Cardiac fibroblast (primary cell): ENCODE measurements at regions not wholly inside any gene's neighbourhood (a gene's known extent, or its start where the extent isn't known, plus 50 kb on each side); places are given as distances from the start of the nearest gene placed in this dataset.
A peak's percentile ranks its signal among the peaks of the same experiment; 100 is the strongest.

Experiments used
- DNase-seq, 2 donors: peaks; one replicate each; pipeline versions ENCODE4 v3.0.0 to v3.0.0-alpha.2; 2010; ENCODE audit warnings: low read depth in 2 of 2
- H3K4me3 ChIP-seq, 2 donors: replicated peaks in 1 of 2; 1 replicate in 1 of 2; 2 replicates in 1 of 2; pipeline ENCODE4 v1.5.1; 2011; ENCODE audit warnings: low read depth in 2 of 2, low read length in 2 of 2, mild to moderate bottlenecking in 2 of 2, moderate library complexity in 1 of 2
- TF ChIP-seq, protein P1 (sequence below): IDR thresholded peaks from one replicate; pipeline ENCODE4 v1.5.1; 2011; ENCODE audit warnings: low read depth, mild to moderate bottlenecking, low read length, inconsistent platforms

GRCh38 chr1:81573458-81573857 is 227.3 kb upstream of the ADGRL2 start:
- H3K4me3 ChIP-seq, result no peak overlapping the region
- no peak for DNase-seq
- TF ChIP-seq, protein P1, sequence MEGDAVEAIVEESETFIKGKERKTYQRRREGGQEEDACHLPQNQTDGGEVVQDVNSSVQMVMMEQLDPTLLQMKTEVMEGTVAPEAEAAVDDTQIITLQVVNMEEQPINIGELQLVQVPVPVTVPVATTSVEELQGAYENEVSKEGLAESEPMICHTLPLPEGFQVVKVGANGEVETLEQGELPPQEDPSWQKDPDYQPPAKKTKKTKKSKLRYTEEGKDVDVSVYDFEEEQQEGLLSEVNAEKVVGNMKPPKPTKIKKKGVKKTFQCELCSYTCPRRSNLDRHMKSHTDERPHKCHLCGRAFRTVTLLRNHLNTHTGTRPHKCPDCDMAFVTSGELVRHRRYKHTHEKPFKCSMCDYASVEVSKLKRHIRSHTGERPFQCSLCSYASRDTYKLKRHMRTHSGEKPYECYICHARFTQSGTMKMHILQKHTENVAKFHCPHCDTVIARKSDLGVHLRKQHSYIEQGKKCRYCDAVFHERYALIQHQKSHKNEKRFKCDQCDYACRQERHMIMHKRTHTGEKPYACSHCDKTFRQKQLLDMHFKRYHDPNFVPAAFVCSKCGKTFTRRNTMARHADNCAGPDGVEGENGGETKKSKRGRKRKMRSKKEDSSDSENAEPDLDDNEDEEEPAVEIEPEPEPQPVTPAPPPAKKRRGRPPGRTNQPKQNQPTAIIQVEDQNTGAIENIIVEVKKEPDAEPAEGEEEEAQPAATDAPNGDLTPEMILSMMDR, result no peak

DNA sequence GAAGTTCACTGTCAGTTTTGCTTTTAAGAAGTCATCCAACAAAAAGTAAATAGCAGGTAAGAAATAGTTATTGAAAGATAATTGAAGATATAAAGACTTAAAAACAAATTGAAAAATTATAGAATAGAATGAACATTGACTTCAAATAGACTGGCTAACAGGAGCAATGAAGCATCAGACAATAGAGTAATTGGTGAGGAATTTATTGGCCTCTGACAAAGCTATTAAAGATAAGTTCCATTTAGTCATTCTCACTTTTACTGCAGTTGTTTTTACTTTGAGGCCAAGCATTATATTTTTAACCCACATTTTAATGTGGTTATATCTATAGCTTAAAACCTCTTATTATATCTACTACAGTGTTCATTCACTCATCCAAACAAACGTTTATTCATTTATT is 228.8 kb upstream of the ADGRL2 start:
- DNase-seq, result no peak
- H3K4me3 ChIP-seq, result no peak overlapping the region
- TF ChIP-seq, protein P1, result no peak

- TF ChIP-seq, protein P1, result no peak
Measured at GRCh38 chr1:81569761-81570160, 231.0 kb upstream of the ADGRL2 start.

GRCh38 chr1:81563632-81564031 is 237.1 kb upstream of the ADGRL2 start:
- H3K4me3 ChIP-seq, result no peak overlapping the region

More at GRCh38 chr1:81569761-81570160, 231.0 kb upstream of the ADGRL2 start:
- no peak overlapping the region for H3K4me3 ChIP-seq
- DNase-seq, result no peak

GRCh38 chr1:81562934-81563333 is 237.8 kb upstream of the ADGRL2 start:
- H3K4me3 ChIP-seq, result no peak overlapping the region
- DNase-seq, result no peak
- TF ChIP-seq, protein P1, result no peak

More at GRCh38 chr1:81563632-81564031, 237.1 kb upstream of the ADGRL2 start:
- TF ChIP-seq, protein P1, result no peak
- no peak for DNase-seq

GRCh38 chr1:81560629-81561028 is 240.1 kb upstream of the ADGRL2 start:
- TF ChIP-seq, protein P1, result no peak
- H3K4me3 ChIP-seq, result no peak overlapping the region
- no peak for DNase-seq

- TF ChIP-seq, protein P1, result peak; percentile 45
- DNase-seq, result peak; percentile 22 to 29
- no peak overlapping the region for H3K4me3 ChIP-seq
Measured at GRCh38 chr1:81559662-81560350, 240.9 kb upstream of the ADGRL2 start.
